Transverse colon (tissue), 4 donors: ENCODE measurements at regions not wholly inside any gene's neighbourhood (a gene's known extent, or its start where the extent isn't known, plus 50 kb on each side); places are given as distances from the start of the nearest gene placed in this dataset.

Experiments
- EP300 ChIP-seq: sonication (generic); formaldehyde crosslinking; IDR thresholded peaks from one replicate; pipeline ENCODE4 v1.6.1; 2017; ENCODE audit warnings: antibody characterized with exemption, low read depth
- POLR2A ChIP-seq: fragments of 450-650 bp; IDR thresholded peaks from one replicate; pipeline ENCODE4 v1.6.1; 2016; ENCODE audit warnings: antibody characterized with exemption, mild to moderate bottlenecking, moderate library complexity
- POLR2AphosphoS5 ChIP-seq, 3 donors: sonication (generic); formaldehyde crosslinking; IDR thresholded peaks; one replicate each; pipeline ENCODE4 v1.6.1; 2016; ENCODE audit warnings: antibody characterized with exemption in 3 of 3
- TF ChIP-seq, protein P1 (sequence below), 5 experiments: fragments of 200-600 bp in 3 of 5; fragments of 450-650 bp in 2 of 5; sonication (generic) in 3 of 5; IDR thresholded peaks; 1 replicate in 2 of 5; 2 replicates in 3 of 5; pipeline ENCODE4 v1.5.1; 2016 to 2017; ENCODE audit warnings: antibody characterized with exemption in 5 of 5, inconsistent platforms in 3 of 5, mild to moderate bottlenecking in 2 of 5, moderate library complexity in 1 of 5

GRCh38 chr14:51360592-51360991 is 120.5 kb downstream of the TMX1 start:
- TF ChIP-seq, protein P1, sequence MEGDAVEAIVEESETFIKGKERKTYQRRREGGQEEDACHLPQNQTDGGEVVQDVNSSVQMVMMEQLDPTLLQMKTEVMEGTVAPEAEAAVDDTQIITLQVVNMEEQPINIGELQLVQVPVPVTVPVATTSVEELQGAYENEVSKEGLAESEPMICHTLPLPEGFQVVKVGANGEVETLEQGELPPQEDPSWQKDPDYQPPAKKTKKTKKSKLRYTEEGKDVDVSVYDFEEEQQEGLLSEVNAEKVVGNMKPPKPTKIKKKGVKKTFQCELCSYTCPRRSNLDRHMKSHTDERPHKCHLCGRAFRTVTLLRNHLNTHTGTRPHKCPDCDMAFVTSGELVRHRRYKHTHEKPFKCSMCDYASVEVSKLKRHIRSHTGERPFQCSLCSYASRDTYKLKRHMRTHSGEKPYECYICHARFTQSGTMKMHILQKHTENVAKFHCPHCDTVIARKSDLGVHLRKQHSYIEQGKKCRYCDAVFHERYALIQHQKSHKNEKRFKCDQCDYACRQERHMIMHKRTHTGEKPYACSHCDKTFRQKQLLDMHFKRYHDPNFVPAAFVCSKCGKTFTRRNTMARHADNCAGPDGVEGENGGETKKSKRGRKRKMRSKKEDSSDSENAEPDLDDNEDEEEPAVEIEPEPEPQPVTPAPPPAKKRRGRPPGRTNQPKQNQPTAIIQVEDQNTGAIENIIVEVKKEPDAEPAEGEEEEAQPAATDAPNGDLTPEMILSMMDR (IDR thresholded peaks at IDR 0.05), result no peak
- TF ChIP-seq POLR2A (no peak), EP300 (no peak), POLR2AphosphoS5 (IDR thresholded peaks at IDR 0.05) (no peak)
